ENCODE measurements at regions not wholly inside any gene's neighbourhood (a gene's known extent, or its start where the extent isn't known, plus 50 kb on each side); places are given as distances from the start of the nearest gene placed in this dataset.

GRCh38 chr2:14257801-14258507, 374.6 kb upstream of the LRATD1 start:
- no peak for DNase-seq
- Mint-ChIP-seq H3K27ac (no peak overlapping the region), H3K4me3 (no peak overlapping the region), H3K27me3 (ENCODE audit: low read depth in 2 of 2) (no peaks in the 10 kb centered on the region), H3K4me1 (no peaks in the 10 kb centered on the region), H3K36me3 (no peaks in the 10 kb centered on the region), H3K9me3 (peaks cover 8 to 18% of the 10 kb centered on the region in 2 donors)
- intact Hi-C loops (cut with micrococcal nuclease), result no loop called here
- Histone ChIP-seq H3K4me1 (ENCODE audit: control insufficient read depth, insufficient read depth, low read length) (no peaks in the 10 kb centered on the region), H3K4me3 (ENCODE audit: low read length) (no peak overlapping the region), H3K36me3 (ENCODE audit: control insufficient read depth, insufficient read depth, low read length) (no peaks in the 10 kb centered on the region), H3K27ac (ENCODE audit: low read length) (no peak overlapping the region), H3K9me3 (ENCODE audit: control insufficient read depth, insufficient read depth, low read length) (peaks cover 5% of the 10 kb centered on the region), H3K27me3 (ENCODE audit: control insufficient read depth, insufficient read depth, low read length) (no peaks in the 10 kb centered on the region)
- TF ChIP-seq, protein P1, sequence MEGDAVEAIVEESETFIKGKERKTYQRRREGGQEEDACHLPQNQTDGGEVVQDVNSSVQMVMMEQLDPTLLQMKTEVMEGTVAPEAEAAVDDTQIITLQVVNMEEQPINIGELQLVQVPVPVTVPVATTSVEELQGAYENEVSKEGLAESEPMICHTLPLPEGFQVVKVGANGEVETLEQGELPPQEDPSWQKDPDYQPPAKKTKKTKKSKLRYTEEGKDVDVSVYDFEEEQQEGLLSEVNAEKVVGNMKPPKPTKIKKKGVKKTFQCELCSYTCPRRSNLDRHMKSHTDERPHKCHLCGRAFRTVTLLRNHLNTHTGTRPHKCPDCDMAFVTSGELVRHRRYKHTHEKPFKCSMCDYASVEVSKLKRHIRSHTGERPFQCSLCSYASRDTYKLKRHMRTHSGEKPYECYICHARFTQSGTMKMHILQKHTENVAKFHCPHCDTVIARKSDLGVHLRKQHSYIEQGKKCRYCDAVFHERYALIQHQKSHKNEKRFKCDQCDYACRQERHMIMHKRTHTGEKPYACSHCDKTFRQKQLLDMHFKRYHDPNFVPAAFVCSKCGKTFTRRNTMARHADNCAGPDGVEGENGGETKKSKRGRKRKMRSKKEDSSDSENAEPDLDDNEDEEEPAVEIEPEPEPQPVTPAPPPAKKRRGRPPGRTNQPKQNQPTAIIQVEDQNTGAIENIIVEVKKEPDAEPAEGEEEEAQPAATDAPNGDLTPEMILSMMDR (IDR thresholded peaks at IDR 0.05), result no peak
- ATAC-seq, result no peak

- no peaks in the 10 kb centered on the region for H3K27me3 ChIP-seq (ENCODE audit: control insufficient read depth, insufficient read depth, low read length)
- intact Hi-C loops (cut with micrococcal nuclease), result no loop called here
- no peak overlapping the region for H3K27ac ChIP-seq (ENCODE audit: low read length)
- Mint-ChIP-seq H3K27me3 (ENCODE audit: low read depth in 2 of 2) (no peaks in the 10 kb centered on the region), H3K4me1 (no peaks in the 10 kb centered on the region), H3K36me3 (no peaks in the 10 kb centered on the region), H3K9me3 (peaks cover 15 to 20% of the 10 kb centered on the region in 2 donors), H3K27ac (no peak overlapping the region), H3K4me3 (no peak overlapping the region)
- H3K36me3 ChIP-seq (ENCODE audit: control insufficient read depth, insufficient read depth, low read length), result no peaks in the 10 kb centered on the region
- no peaks in the 10 kb centered on the region for H3K9me3 ChIP-seq (ENCODE audit: control insufficient read depth, insufficient read depth, low read length)
- DNase-seq (no peak), ATAC-seq (no peak)
- H3K4me3 ChIP-seq (ENCODE audit: low read length), result no peak overlapping the region
- no peaks in the 10 kb centered on the region for H3K4me1 ChIP-seq (ENCODE audit: control insufficient read depth, insufficient read depth, low read length)
- TF ChIP-seq, protein P1 (IDR thresholded peaks at IDR 0.05), result no peak
These were observed 370.7 kb upstream of the LRATD1 start for GRCh38 chr2:14261771-14262170.

- H3K27me3 ChIP-seq (ENCODE audit: control insufficient read depth, insufficient read depth, low read length), result no peaks in the 10 kb centered on the region
- H3K4me1 ChIP-seq (ENCODE audit: control insufficient read depth, insufficient read depth, low read length), result no peaks in the 10 kb centered on the region
- intact Hi-C loops (cut with micrococcal nuclease), result no loop called here
- H3K36me3 ChIP-seq (ENCODE audit: control insufficient read depth, insufficient read depth, low read length), result no peaks in the 10 kb centered on the region
- ATAC-seq (no peak), DNase-seq (no peak)
- no peaks in the 10 kb centered on the region for H3K36me3 Mint-ChIP-seq
- H3K9me3 Mint-ChIP-seq, result peaks cover 14 to 23% of the 10 kb centered on the region in 2 donors
- H3K9me3 ChIP-seq (ENCODE audit: control insufficient read depth, insufficient read depth, low read length), result no peaks in the 10 kb centered on the region
- TF ChIP-seq, protein P1 (IDR thresholded peaks at IDR 0.05), result no peak
- H3K27ac Mint-ChIP-seq, result no peak overlapping the region
- no peak overlapping the region for H3K4me3 ChIP-seq (ENCODE audit: low read length)
- no peaks in the 10 kb centered on the region for H3K27me3 Mint-ChIP-seq (ENCODE audit: low read depth in 2 of 2)
- no peak overlapping the region for H3K27ac ChIP-seq (ENCODE audit: low read length)
- H3K4me1 Mint-ChIP-seq, result no peaks in the 10 kb centered on the region
- no peak overlapping the region for H3K4me3 Mint-ChIP-seq
These were observed 369.5 kb upstream of the LRATD1 start for GRCh38 chr2:14263053-14263452.

DNA sequence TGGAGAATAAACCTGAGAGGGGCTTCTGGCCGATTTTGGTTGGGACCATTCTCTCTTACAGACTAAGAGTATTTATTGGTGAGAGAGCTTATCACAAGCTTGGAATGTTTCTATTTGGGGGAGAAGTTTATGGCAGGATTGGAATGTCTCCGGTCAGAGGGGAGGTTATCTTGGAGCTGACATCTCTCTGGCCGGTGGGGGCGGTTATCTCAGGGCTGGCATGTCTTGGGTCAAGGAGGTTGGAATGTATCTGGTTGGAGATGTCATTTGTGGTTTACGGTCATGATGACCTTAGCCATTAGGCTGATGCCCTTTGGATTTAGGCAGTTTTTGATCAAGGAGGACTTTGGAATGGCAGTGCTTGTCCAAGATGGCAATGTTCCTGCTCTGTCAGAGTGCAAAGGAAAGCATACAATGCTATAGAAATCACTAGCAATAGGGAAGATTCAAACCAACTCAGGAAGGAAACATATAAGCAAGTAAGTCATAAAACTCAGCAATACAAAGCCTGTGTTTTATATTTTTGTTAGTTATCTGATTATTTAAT, 362.4 kb upstream of the LRATD1 start:
- WGBS (ENCODE audit: insufficient coverage), result 88% methylated on average over 5 of the region's 5 CpGs
- ATAC-seq (no peak), DNase-seq (no peak)
- Mint-ChIP-seq H3K27ac (no peak overlapping the region), H3K9me3 (peaks cover 16 to 25% of the 10 kb centered on the region in 2 donors), H3K4me3 (no peak overlapping the region), H3K36me3 (no peaks in the 10 kb centered on the region), H3K4me1 (no peaks in the 10 kb centered on the region), H3K27me3 (ENCODE audit: low read depth in 2 of 2) (no peaks in the 10 kb centered on the region)
- no peak overlapping the region for H3K4me3 ChIP-seq (ENCODE audit: low read length)
- TF ChIP-seq, protein P1 (IDR thresholded peaks at IDR 0.05), result no peak
- no peaks in the 10 kb centered on the region for H3K4me1 ChIP-seq (ENCODE audit: control insufficient read depth, insufficient read depth, low read length)
- H3K27me3 ChIP-seq (ENCODE audit: control insufficient read depth, insufficient read depth, low read length), result no peaks in the 10 kb centered on the region
- H3K36me3 ChIP-seq (ENCODE audit: control insufficient read depth, insufficient read depth, low read length), result no peaks in the 10 kb centered on the region
- H3K27ac ChIP-seq (ENCODE audit: low read length), result no peak overlapping the region
- H3K9me3 ChIP-seq (ENCODE audit: control insufficient read depth, insufficient read depth, low read length), result no peaks in the 10 kb centered on the region
- intact Hi-C loops (cut with micrococcal nuclease), result no loop called here

Data from natural killer cell (primary cell).